ENCODE measurements at regions not wholly inside any gene's neighbourhood (a gene's known extent, or its start where the extent isn't known, plus 50 kb on each side); places are given as distances from the start of the nearest gene placed in this dataset.
"Not testable (repeated sequence)": the region's sequence is repeated elsewhere in the genome, so short reads cannot be mapped to it uniquely, and the experiment has no call there.

- H3K9me3 ChIP-seq (ENCODE audit: insufficient read depth, low read depth, low read length); H3K4me1 ChIP-seq (ENCODE audit: insufficient read depth, low read length): not testable (repeated sequence)
Measured at GRCh38 chr6:167693478-167693877, 133.2 kb upstream of the AFDN start.

GRCh38 chr6:167695831-167696230 lies 130.9 kb upstream of the AFDN start:
- no peaks in the 10 kb centered on the region for H3K36me3 ChIP-seq (ENCODE audit: insufficient read depth, low read length)
- H3K9me3 ChIP-seq (ENCODE audit: insufficient read depth, low read depth, low read length), result no peaks in the 10 kb centered on the region
- H3K9ac ChIP-seq (ENCODE audit: low read depth, low read length), result no peak overlapping the region
- no peaks in the 10 kb centered on the region for H3K27me3 ChIP-seq (ENCODE audit: insufficient read depth, low read length)
- WGBS, result 90% methylated on average over 13 of the region's 13 CpGs
- H3K4me3 ChIP-seq (ENCODE audit: low read length), result no peak overlapping the region
- no peak overlapping the region for H3K27ac ChIP-seq (ENCODE audit: low read depth, low read length)
- peaks cover 19% of the 10 kb centered on the region for H3K4me1 ChIP-seq (ENCODE audit: insufficient read depth, low read length)

More at GRCh38 chr6:167693478-167693877, 133.2 kb upstream of the AFDN start:
- not testable (repeated sequence) for H3K36me3 ChIP-seq (ENCODE audit: insufficient read depth, low read length); H3K4me3 ChIP-seq (ENCODE audit: low read length); H3K27me3 ChIP-seq (ENCODE audit: insufficient read depth, low read length); H3K9ac ChIP-seq (ENCODE audit: low read depth, low read length); H3K27ac ChIP-seq (ENCODE audit: low read depth, low read length)
- WGBS, result 96% methylated on average over 8 of the region's 8 CpGs

GRCh38 chr6:167696296-167696695 lies 130.4 kb upstream of the AFDN start:
- Histone ChIP-seq H3K27me3 (ENCODE audit: insufficient read depth, low read length) (no peaks in the 10 kb centered on the region), H3K4me1 (ENCODE audit: insufficient read depth, low read length) (peaks cover 18% of the 10 kb centered on the region)
- WGBS, result 91% methylated on average over 5 of the region's 6 CpGs

GRCh38 chr6:167697316-167697715 lies 129.4 kb upstream of the AFDN start:
- H3K36me3 ChIP-seq (ENCODE audit: insufficient read depth, low read length), result no peaks in the 10 kb centered on the region
- peaks cover 9% of the 10 kb centered on the region for H3K4me1 ChIP-seq (ENCODE audit: insufficient read depth, low read length)
- no peaks in the 10 kb centered on the region for H3K9me3 ChIP-seq (ENCODE audit: insufficient read depth, low read depth, low read length)
- no peak overlapping the region for H3K27ac ChIP-seq (ENCODE audit: low read depth, low read length)
- no peak overlapping the region for H3K4me3 ChIP-seq (ENCODE audit: low read length)
- no peaks in the 10 kb centered on the region for H3K27me3 ChIP-seq (ENCODE audit: insufficient read depth, low read length)
- 80% methylated on average over 11 of the region's 11 CpGs for WGBS
- H3K9ac ChIP-seq (ENCODE audit: low read depth, low read length), result no peak overlapping the region

More at GRCh38 chr6:167696296-167696695, 130.4 kb upstream of the AFDN start:
- H3K9ac ChIP-seq (ENCODE audit: low read depth, low read length), result no peak overlapping the region
- H3K4me3 ChIP-seq (ENCODE audit: low read length), result no peak overlapping the region
- H3K27ac ChIP-seq (ENCODE audit: low read depth, low read length), result no peak overlapping the region
- no peaks in the 10 kb centered on the region for H3K36me3 ChIP-seq (ENCODE audit: insufficient read depth, low read length)
- no peaks in the 10 kb centered on the region for H3K9me3 ChIP-seq (ENCODE audit: insufficient read depth, low read depth, low read length)

- 89% methylated on average over 12 of the region's 12 CpGs for WGBS
- Histone ChIP-seq H3K27ac (ENCODE audit: low read depth, low read length) (no peak overlapping the region), H3K9ac (ENCODE audit: low read depth, low read length) (no peak overlapping the region)
Measured at GRCh38 chr6:167698540-167698939, 128.2 kb upstream of the AFDN start.

GRCh38 chr6:167699141-167699931 lies 127.4 kb upstream of the AFDN start:
- H3K27me3 ChIP-seq (ENCODE audit: insufficient read depth, low read length), result no peaks in the 10 kb centered on the region
- H3K36me3 ChIP-seq (ENCODE audit: insufficient read depth, low read length), result no peaks in the 10 kb centered on the region
- no peak overlapping the region for H3K9ac ChIP-seq (ENCODE audit: low read depth, low read length)
- no peak overlapping the region for H3K27ac ChIP-seq (ENCODE audit: low read depth, low read length)
- no peaks in the 10 kb centered on the region for H3K9me3 ChIP-seq (ENCODE audit: insufficient read depth, low read depth, low read length)
- H3K4me1 ChIP-seq (ENCODE audit: insufficient read depth, low read length), result peaks cover 9% of the 10 kb centered on the region
- no peak overlapping the region for H3K4me3 ChIP-seq (ENCODE audit: low read length)
- WGBS, result 68% methylated on average over 19 of the region's 21 CpGs

More at GRCh38 chr6:167698540-167698939, 128.2 kb upstream of the AFDN start:
- no peak overlapping the region for H3K4me3 ChIP-seq (ENCODE audit: low read length)
- H3K36me3 ChIP-seq (ENCODE audit: insufficient read depth, low read length), result no peaks in the 10 kb centered on the region
- peaks cover 9% of the 10 kb centered on the region for H3K4me1 ChIP-seq (ENCODE audit: insufficient read depth, low read length)
- H3K9me3 ChIP-seq (ENCODE audit: insufficient read depth, low read depth, low read length), result no peaks in the 10 kb centered on the region
- no peaks in the 10 kb centered on the region for H3K27me3 ChIP-seq (ENCODE audit: insufficient read depth, low read length)

GRCh38 chr6:167700199-167700598 lies 126.5 kb upstream of the AFDN start:
- H3K4me1 ChIP-seq (ENCODE audit: insufficient read depth, low read length), result peaks cover 9% of the 10 kb centered on the region
- H3K9ac ChIP-seq (ENCODE audit: low read depth, low read length), result no peak overlapping the region
- no peak overlapping the region for H3K27ac ChIP-seq (ENCODE audit: low read depth, low read length)
- H3K9me3 ChIP-seq (ENCODE audit: insufficient read depth, low read depth, low read length), result no peaks in the 10 kb centered on the region
- no peaks in the 10 kb centered on the region for H3K36me3 ChIP-seq (ENCODE audit: insufficient read depth, low read length)
- H3K27me3 ChIP-seq (ENCODE audit: insufficient read depth, low read length), result no peaks in the 10 kb centered on the region
- H3K4me3 ChIP-seq (ENCODE audit: low read length), result no peak overlapping the region
- 77% methylated on average over 8 of the region's 8 CpGs for whole genome bisulfite sequencing

GRCh38 chr6:167701010-167701409 lies 125.7 kb upstream of the AFDN start:
- no peaks in the 10 kb centered on the region for H3K27me3 ChIP-seq (ENCODE audit: insufficient read depth, low read length)
- H3K9ac ChIP-seq (ENCODE audit: low read depth, low read length), result no peak overlapping the region
- no peak overlapping the region for H3K27ac ChIP-seq (ENCODE audit: low read depth, low read length)
- H3K36me3 ChIP-seq (ENCODE audit: insufficient read depth, low read length), result no peaks in the 10 kb centered on the region
- no peaks in the 10 kb centered on the region for H3K9me3 ChIP-seq (ENCODE audit: insufficient read depth, low read depth, low read length)
- peaks cover 9% of the 10 kb centered on the region for H3K4me1 ChIP-seq (ENCODE audit: insufficient read depth, low read length)
- WGBS, result 96% methylated on average over 11 of the region's 12 CpGs
- no peak overlapping the region for H3K4me3 ChIP-seq (ENCODE audit: low read length)

GRCh38 chr6:167702241-167702827 lies 124.4 kb upstream of the AFDN start:
- Histone ChIP-seq H3K9ac (ENCODE audit: low read depth, low read length) (no peak overlapping the region), H3K4me1 (ENCODE audit: insufficient read depth, low read length) (peaks cover 9% of the 10 kb centered on the region), H3K27ac (ENCODE audit: low read depth, low read length) (no peak overlapping the region), H3K36me3 (ENCODE audit: insufficient read depth, low read length) (no peaks in the 10 kb centered on the region), H3K27me3 (ENCODE audit: insufficient read depth, low read length) (no peaks in the 10 kb centered on the region), H3K9me3 (ENCODE audit: insufficient read depth, low read depth, low read length) (no peaks in the 10 kb centered on the region), H3K4me3 (ENCODE audit: low read length) (no peak overlapping the region)
- WGBS, result 91% methylated on average over 6 of the region's 8 CpGs

- Histone ChIP-seq H3K4me1 (ENCODE audit: insufficient read depth, low read length) (peaks cover 9% of the 10 kb centered on the region), H3K36me3 (ENCODE audit: insufficient read depth, low read length) (no peaks in the 10 kb centered on the region), H3K9ac (ENCODE audit: low read depth, low read length) (no peak overlapping the region), H3K4me3 (ENCODE audit: low read length) (no peak overlapping the region), H3K9me3 (ENCODE audit: insufficient read depth, low read depth, low read length) (no peaks in the 10 kb centered on the region), H3K27me3 (ENCODE audit: insufficient read depth, low read length) (no peaks in the 10 kb centered on the region), H3K27ac (ENCODE audit: low read depth, low read length) (no peak overlapping the region)
- WGBS, result 92% methylated on average over 10 of the region's 10 CpGs
Measured at GRCh38 chr6:167703347-167703746, 123.4 kb upstream of the AFDN start.

GRCh38 chr6:167703781-167704180 lies 122.9 kb upstream of the AFDN start:
- H3K9ac ChIP-seq (ENCODE audit: low read depth, low read length), result no peak overlapping the region
- peaks cover 9% of the 10 kb centered on the region for H3K4me1 ChIP-seq (ENCODE audit: insufficient read depth, low read length)
- 96% methylated on average over 10 of the region's 10 CpGs for WGBS
- no peaks in the 10 kb centered on the region for H3K9me3 ChIP-seq (ENCODE audit: insufficient read depth, low read depth, low read length)
- no peaks in the 10 kb centered on the region for H3K27me3 ChIP-seq (ENCODE audit: insufficient read depth, low read length)
- H3K27ac ChIP-seq (ENCODE audit: low read depth, low read length), result no peak overlapping the region
- H3K36me3 ChIP-seq (ENCODE audit: insufficient read depth, low read length), result no peaks in the 10 kb centered on the region
- H3K4me3 ChIP-seq (ENCODE audit: low read length), result no peak overlapping the region

Measured in HUES64 (cell line).